Activated CD8-positive, alpha-beta memory T cell treated with anti-CD3 and anti-CD28 coated beads, Interleukin-2, amount 10 ng/mL, durations not matched to agents 7 days and 5 days (primary cell): ENCODE measurements at regions not wholly inside any gene's neighbourhood (a gene's known extent, or its start where the extent isn't known, plus 50 kb on each side); places are given as distances from the start of the nearest gene placed in this dataset.
"Not testable (repeated sequence)": the region's sequence is repeated elsewhere in the genome, so short reads cannot be mapped to it uniquely, and the experiment has no call there.

ENCODE experiments used
- ATAC-seq: fragments of 150-1000 bp; cut with Tn5 transposase; one replicate; pipeline ENCODE4 v1.10.0; 2021; ENCODE audit warnings: moderate library complexity
- CTCF ChIA-PET: fragments of 350-600 bp; sonication (Branson Sonifier 250); formaldehyde crosslinking; loops from one replicate; lab custom pipeline; 2021; ENCODE audit warnings: antibody characterized with exemption; lab: Charles Lee
- DNase-seq: peaks from one replicate; pipeline ENCODE4 v3.0.0-alpha.2; 2020
- H3K27ac Mint-ChIP-seq: one replicate; pipeline ENCODE4 v1.8.0; 2021; ENCODE audit warnings: mild to moderate bottlenecking, mixed read lengths
- H3K27me3 Mint-ChIP-seq: one replicate; pipeline ENCODE4 v1.8.0; 2021; ENCODE audit warnings: mixed read lengths
- H3K36me3 Mint-ChIP-seq: one replicate; pipeline ENCODE4 v1.8.0; 2021; ENCODE audit warnings: mild to moderate bottlenecking, mixed read lengths
- H3K4me1 Mint-ChIP-seq: one replicate; pipeline ENCODE4 v1.8.0; 2021; ENCODE audit warnings: mixed read lengths
- H3K4me3 Mint-ChIP-seq: one replicate; pipeline ENCODE4 v1.8.0; 2021; ENCODE audit warnings: mild to moderate bottlenecking, moderate library complexity, mixed read lengths
- H3K9me3 Mint-ChIP-seq: one replicate; pipeline ENCODE4 v1.8.0; 2022; ENCODE audit warnings: low read depth, mixed read lengths

DNA sequence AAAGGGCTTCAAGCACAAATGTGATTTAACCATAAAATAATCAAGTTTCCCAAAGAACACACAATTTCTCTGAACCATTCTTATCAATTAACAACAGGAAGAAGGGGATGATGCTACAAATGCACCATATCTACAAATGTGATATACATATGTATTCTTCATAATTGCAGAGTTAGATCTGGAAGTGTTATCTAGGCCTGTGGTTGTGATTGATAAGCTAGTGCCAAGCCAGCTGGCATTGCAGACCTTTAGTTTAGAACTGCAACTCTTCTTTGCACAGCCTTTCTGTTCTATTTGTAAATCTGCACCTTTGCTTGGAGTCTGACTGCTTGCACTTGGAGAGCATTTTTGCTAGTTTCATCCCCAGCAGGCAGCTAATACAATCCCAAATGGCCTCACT, 145.5 kb upstream of the NPY2R start:
- CTCF ChIA-PET = no interaction called here
- Mint-ChIP-seq H3K27ac (no peak overlapping the region), H3K4me3 (no peak overlapping the region), H3K9me3 (peaks cover 2% of the 10 kb centered on the region), H3K4me1 (no peaks in the 10 kb centered on the region), H3K27me3 (no peaks in the 10 kb centered on the region), H3K36me3 (no peaks in the 10 kb centered on the region)
- ATAC-seq (no peak), DNase-seq (no peak)

DNA sequence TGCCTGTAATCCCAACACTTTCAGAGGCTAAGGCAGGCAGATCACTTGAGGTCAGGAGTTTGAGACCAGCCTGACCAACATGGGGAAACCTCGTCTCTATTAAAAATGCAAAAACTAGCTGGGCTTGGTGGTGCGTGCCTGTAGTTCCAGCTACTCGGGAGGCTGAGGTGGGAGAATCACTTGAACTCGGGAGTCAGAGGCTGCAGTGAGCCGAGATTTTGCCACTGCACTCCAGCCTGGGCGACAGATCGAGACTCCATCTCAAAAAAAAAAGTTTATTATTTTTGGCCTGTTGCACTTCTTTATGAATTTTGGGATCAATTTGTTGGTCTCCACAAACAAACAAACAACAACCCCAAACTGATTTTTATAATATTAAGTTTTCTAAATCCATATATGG, 143.5 kb upstream of the NPY2R start:
- ATAC-seq, H3K4me3 Mint-ChIP-seq, H3K9me3 Mint-ChIP-seq, H3K27me3 Mint-ChIP-seq, DNase-seq, H3K4me1 Mint-ChIP-seq, CTCF ChIA-PET, H3K27ac Mint-ChIP-seq, H3K36me3 Mint-ChIP-seq: not testable (repeated sequence)

GRCh38 chr4:155066871-155067270, 141.6 kb upstream of the NPY2R start:
- CTCF ChIA-PET = no interaction called here
- Mint-ChIP-seq H3K36me3 (no peaks in the 10 kb centered on the region), H3K27me3 (no peaks in the 10 kb centered on the region), H3K27ac (no peak overlapping the region), H3K4me1 (no peaks in the 10 kb centered on the region), H3K4me3 (no peak overlapping the region), H3K9me3 (peaks cover 2% of the 10 kb centered on the region)
- DNase-seq (no peak), ATAC-seq (no peak)

DNA sequence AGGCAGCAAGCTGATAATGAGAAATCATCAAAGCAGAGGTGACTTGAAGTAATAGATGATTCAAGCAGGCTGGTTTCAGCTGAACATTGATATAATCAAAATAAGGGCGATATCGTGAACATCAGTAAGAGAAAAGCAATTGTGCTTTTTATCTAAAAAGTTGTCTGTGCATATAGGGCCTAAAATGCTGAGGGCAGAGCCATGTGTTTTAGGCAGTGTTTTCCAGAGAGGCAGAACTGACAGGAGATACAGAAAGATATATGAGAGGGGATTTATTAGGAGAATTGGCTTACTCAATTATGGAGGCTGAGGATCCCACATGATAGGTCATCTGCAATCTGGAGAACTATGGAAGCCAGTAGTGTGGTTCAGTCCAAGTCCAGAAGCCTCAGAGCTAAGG, 136.5 kb upstream of the NPY2R start:
- CTCF ChIA-PET = no interaction called here
- Mint-ChIP-seq H3K4me3 (no peak overlapping the region), H3K27ac (no peak overlapping the region), H3K27me3 (no peaks in the 10 kb centered on the region), H3K9me3 (no peaks in the 10 kb centered on the region), H3K36me3 (no peaks in the 10 kb centered on the region), H3K4me1 (no peaks in the 10 kb centered on the region)
- DNase-seq (no peak), ATAC-seq (no peak)

DNA sequence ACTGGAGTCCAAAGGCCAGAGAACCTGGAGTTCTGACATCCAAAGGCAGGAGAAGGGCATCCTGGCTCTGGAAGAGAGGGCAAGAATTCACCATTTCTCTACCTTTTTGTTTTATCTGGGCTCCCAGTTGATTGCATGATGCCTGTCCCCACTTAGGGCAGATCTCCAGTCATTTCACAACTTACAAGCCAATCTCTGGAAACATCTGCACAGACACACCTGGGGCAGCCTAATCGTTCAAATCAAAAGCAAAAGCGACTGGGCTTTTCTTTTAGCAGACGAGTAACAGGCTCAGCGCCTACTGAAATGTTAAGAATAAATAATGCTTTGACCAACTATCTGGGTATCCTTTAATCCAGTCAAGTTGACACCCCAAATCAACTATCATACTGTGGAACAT, 136.0 kb upstream of the NPY2R start:
- Mint-ChIP-seq H3K27me3 (no peaks in the 10 kb centered on the region), H3K27ac (no peak overlapping the region), H3K9me3 (no peaks in the 10 kb centered on the region), H3K36me3 (no peaks in the 10 kb centered on the region), H3K4me3 (no peak overlapping the region), H3K4me1 (no peaks in the 10 kb centered on the region)
- no peak for DNase-seq
- CTCF ChIA-PET = no interaction called here
- ATAC-seq = no peak

- no peak overlapping the region for H3K27ac Mint-ChIP-seq
- H3K36me3 Mint-ChIP-seq = no peaks in the 10 kb centered on the region
- ATAC-seq = no peak
- H3K9me3 Mint-ChIP-seq = no peaks in the 10 kb centered on the region
- no peak overlapping the region for H3K4me3 Mint-ChIP-seq
- CTCF ChIA-PET = no interaction called here
- no peaks in the 10 kb centered on the region for H3K4me1 Mint-ChIP-seq
- no peaks in the 10 kb centered on the region for H3K27me3 Mint-ChIP-seq
- DNase-seq = no peak
Measured at GRCh38 chr4:155073852-155074251, 134.6 kb upstream of the NPY2R start.

- H3K4me1 Mint-ChIP-seq = no peaks in the 10 kb centered on the region
- ATAC-seq (no peak), DNase-seq (no peak)
- no peaks in the 10 kb centered on the region for H3K9me3 Mint-ChIP-seq
- H3K4me3 Mint-ChIP-seq = no peak overlapping the region
- no peak overlapping the region for H3K27ac Mint-ChIP-seq
- no peaks in the 10 kb centered on the region for H3K36me3 Mint-ChIP-seq
- H3K27me3 Mint-ChIP-seq = no peaks in the 10 kb centered on the region
- CTCF ChIA-PET = no interaction called here
Measured at GRCh38 chr4:155076256-155076785, 132.1 kb upstream of the NPY2R start.

DNA sequence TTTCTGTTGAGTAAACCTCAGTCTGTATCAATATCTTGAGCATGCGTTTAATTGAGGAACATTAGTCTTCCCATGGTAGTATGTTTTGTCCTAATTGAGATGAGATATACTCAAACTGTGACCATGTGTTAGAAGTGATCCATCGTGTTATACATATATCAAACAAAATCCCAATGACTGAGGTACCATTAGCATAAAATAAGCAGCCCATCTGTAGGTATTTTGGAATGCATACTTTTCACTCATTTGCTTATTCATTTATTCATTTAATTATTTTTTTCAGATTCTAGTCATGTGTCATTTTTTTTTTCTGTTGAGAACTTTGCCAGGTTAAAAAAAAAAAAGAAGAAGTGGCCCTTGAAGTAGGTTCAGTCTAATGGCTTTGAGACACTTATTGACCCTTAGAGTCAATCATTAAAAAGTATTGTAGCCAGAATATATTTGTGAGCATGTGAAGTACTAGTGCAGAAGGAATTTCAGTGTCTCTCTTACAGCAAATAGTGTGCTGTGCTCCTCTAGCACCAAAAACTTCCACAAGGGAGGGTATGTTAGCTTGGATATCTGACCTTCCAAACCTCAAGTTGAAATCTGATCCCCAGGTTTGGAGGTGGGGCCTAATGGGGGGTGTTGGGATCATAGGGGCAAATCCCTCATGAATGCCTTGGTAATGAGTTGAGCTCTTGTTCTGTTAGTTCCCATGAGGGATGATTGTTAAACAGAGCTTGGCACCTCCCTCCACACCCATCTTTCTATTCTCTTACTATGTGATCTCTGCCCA, 130.8 kb upstream of the NPY2R start:
- Mint-ChIP-seq H3K27ac (no peak overlapping the region), H3K4me1 (no peaks in the 10 kb centered on the region), H3K36me3 (no peaks in the 10 kb centered on the region), H3K9me3 (no peaks in the 10 kb centered on the region), H3K4me3 (no peak overlapping the region), H3K27me3 (no peaks in the 10 kb centered on the region)
- CTCF ChIA-PET = no interaction called here
- no peak for DNase-seq
- no peak for ATAC-seq

GRCh38 chr4:155079871-155080270, 128.6 kb upstream of the NPY2R start:
- no peaks in the 10 kb centered on the region for H3K36me3 Mint-ChIP-seq
- no peaks in the 10 kb centered on the region for H3K9me3 Mint-ChIP-seq
- no peaks in the 10 kb centered on the region for H3K27me3 Mint-ChIP-seq
- no peaks in the 10 kb centered on the region for H3K4me1 Mint-ChIP-seq
- no peak overlapping the region for H3K4me3 Mint-ChIP-seq
- CTCF ChIA-PET = no interaction called here
- no peak overlapping the region for H3K27ac Mint-ChIP-seq
- DNase-seq (no peak), ATAC-seq (no peak)

DNA sequence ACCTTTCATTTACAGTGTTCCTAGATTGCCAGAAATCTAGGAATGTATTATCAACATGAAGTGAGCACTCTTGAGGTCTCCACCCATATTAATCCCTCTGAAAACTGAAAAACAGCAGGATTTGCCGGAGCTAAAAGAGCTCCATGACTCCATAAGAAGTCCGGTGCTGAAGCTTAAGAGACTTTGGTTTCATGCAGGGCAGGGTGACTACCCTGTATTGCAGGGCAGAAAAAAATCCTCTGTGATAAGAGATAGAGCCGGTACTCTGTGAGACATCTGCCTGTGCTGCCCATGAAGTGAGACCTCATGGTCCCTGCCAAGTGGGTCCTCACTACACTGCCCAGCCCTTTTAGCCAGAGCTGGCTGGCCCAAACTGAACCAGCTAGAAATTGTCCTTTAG, 127.2 kb upstream of the NPY2R start:
- Mint-ChIP-seq H3K27me3 (no peaks in the 10 kb centered on the region), H3K4me3 (no peak overlapping the region), H3K9me3 (no peaks in the 10 kb centered on the region), H3K4me1 (no peaks in the 10 kb centered on the region), H3K27ac (no peak overlapping the region), H3K36me3 (no peaks in the 10 kb centered on the region)
- CTCF ChIA-PET = no interaction called here
- DNase-seq = no peak
- ATAC-seq = no peak

DNA sequence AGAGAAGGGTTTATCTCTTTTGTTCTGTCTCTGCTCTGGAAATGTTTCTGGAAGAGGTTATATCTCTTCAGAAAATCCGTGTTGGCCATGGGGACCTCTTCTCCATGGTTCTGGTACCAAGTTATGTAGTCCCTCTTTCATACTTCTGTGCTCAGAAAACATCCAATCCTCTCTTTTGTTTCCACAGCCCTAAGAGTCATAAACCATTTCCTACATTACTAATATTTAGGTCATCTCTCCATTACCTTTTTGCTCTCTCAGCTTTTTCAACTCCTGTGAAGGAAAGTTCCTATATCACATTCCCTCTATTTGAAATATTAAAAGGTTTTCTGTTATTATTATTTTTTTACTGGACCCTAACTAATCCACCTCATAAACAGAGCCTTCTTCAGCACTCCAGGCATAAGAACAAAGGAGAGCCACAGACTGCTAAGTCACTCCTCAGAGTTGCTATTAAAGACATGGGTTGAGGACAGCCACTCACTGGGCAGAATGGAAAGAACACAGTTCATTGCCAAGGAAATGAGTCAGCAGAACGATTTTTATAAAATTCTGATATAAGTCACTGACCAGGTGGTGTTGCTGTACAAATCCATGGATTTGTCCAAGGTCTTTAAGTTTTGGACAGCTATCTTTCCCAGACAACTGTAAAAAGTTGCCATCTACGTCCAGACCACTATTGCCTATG, 122.4 kb upstream of the NPY2R start:
- Mint-ChIP-seq H3K36me3 (no peaks in the 10 kb centered on the region), H3K9me3 (no peaks in the 10 kb centered on the region), H3K27me3 (no peaks in the 10 kb centered on the region), H3K4me3 (no peak overlapping the region), H3K27ac (no peak overlapping the region), H3K4me1 (no peaks in the 10 kb centered on the region)
- ATAC-seq (no peak), DNase-seq (no peak)
- CTCF ChIA-PET = no interaction called here

GRCh38 chr4:155094201-155094820, 114.1 kb upstream of the NPY2R start:
- no peak for DNase-seq
- ATAC-seq = no peak
- Mint-ChIP-seq H3K4me1 (no peaks in the 10 kb centered on the region), H3K4me3 (no peak overlapping the region), H3K27ac (no peak overlapping the region), H3K9me3 (no peaks in the 10 kb centered on the region), H3K36me3 (no peaks in the 10 kb centered on the region), H3K27me3 (no peaks in the 10 kb centered on the region)
- CTCF ChIA-PET = no interaction called here

GRCh38 chr4:155099231-155099630, 109.2 kb upstream of the NPY2R start:
- CTCF ChIA-PET = no interaction called here
- H3K36me3 Mint-ChIP-seq = no peaks in the 10 kb centered on the region
- no peak for ATAC-seq
- no peak for DNase-seq
- no peaks in the 10 kb centered on the region for H3K9me3 Mint-ChIP-seq
- H3K27ac Mint-ChIP-seq = no peak overlapping the region
- no peaks in the 10 kb centered on the region for H3K27me3 Mint-ChIP-seq
- no peak overlapping the region for H3K4me3 Mint-ChIP-seq
- H3K4me1 Mint-ChIP-seq = no peaks in the 10 kb centered on the region

DNA sequence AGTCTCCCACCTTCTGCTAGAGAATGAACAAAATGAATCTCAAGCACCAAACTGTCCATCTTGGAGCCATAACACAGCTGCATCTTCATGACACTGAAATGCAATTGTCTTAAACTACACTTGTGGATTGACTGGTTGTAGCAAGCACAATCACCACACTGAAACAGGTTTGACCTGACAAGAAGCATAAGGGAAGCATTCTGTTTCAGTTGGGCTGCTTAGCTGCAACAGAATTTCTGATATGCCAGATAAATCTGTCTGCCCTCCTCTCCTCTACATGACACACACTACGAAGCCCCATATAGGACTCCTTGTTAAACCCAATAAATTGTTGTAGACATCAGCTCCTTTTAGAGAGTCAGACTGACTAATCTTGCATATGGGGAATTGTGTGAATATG, 101.8 kb upstream of the NPY2R start:
- Mint-ChIP-seq H3K4me1 (no peaks in the 10 kb centered on the region), H3K27me3 (no peaks in the 10 kb centered on the region), H3K36me3 (no peaks in the 10 kb centered on the region), H3K27ac (no peak overlapping the region), H3K9me3 (no peaks in the 10 kb centered on the region), H3K4me3 (no peak overlapping the region)
- CTCF ChIA-PET = no interaction called here
- DNase-seq (no peak), ATAC-seq (no peak)
